Endothelial cell of umbilical vein (primary cell): ENCODE measurements at regions not wholly inside any gene's neighbourhood (a gene's known extent, or its start where the extent isn't known, plus 50 kb on each side); places are given as distances from the start of the nearest gene placed in this dataset.

ENCODE experiments used
- BruUV-seq: library from RNA; stranded (reverse); fragments of 400-500 nt; replicated peaks from 2 replicates; lab custom pipeline; 2021; lab: Mats Ljungman, UMichigan
- CTCF ChIA-PET: fragments of 300-600, 350-600 bp; sonication (Branson Sonifier 250); formaldehyde crosslinking; loops from one replicate; lab custom pipeline; 2021; ENCODE audit warnings: antibody characterized with exemption, inconsistent platforms; lab: Charles Lee
- POLR2A ChIA-PET: fragments of 300-600, 350-600 bp; sonication (Branson Sonifier 250); formaldehyde crosslinking; loops from one replicate; lab custom pipeline; 2021; ENCODE audit warnings: antibody characterized with exemption, inconsistent platforms; lab: Charles Lee
- DNase-seq: peaks from one replicate; pipeline ENCODE4 v3.0.0-alpha.2; 2011; ENCODE audit warnings: low read depth, low spot score
- FAIRE-seq: peaks from 2 replicates; lab custom pipeline; 2011; peaks lifted over from hg19 to GRCh38; lab: Jason Lieb, UNC
- H2AFZ ChIP-seq: 2 replicates; pipeline ENCODE4 v1.6.0; 2012; ENCODE audit warnings: low read depth, low read length, control low read depth, inconsistent platforms
- H3K27ac ChIP-seq: 2 replicates; pipeline ENCODE4 v1.5.1; 2011; ENCODE audit warnings: low read depth, mild to moderate bottlenecking, control low read depth, low read length, moderate library complexity; ENCODE audit not compliant: insufficient read depth
- H3K27me3 ChIP-seq, 2 experiments: 2 replicates each; pipeline versions ENCODE4 v1.6.0 to v1.6.1; 2011; ENCODE audit warnings: low read length in 2 of 2, mixed read lengths in 1 of 2; ENCODE audit not compliant: control insufficient read depth in 2 of 2, insufficient read depth in 2 of 2
- H3K36me3 ChIP-seq, 2 experiments: 2 replicates in 1 of 2; 3 replicates in 1 of 2; pipeline ENCODE4 v1.5.1; 2011; ENCODE audit warnings: low read length in 2 of 2, mild to moderate bottlenecking in 1 of 2, moderate library complexity in 1 of 2; ENCODE audit not compliant: control insufficient read depth in 2 of 2, insufficient read depth in 2 of 2; ENCODE audit errors: extremely low read depth in 1 of 2
- H3K4me1 ChIP-seq: 3 replicates; pipeline ENCODE4 v1.5.1; 2011; ENCODE audit warnings: mild to moderate bottlenecking, low read length; ENCODE audit not compliant: control insufficient read depth, insufficient read depth; ENCODE audit errors: extremely low read depth
- H3K4me2 ChIP-seq: 2 replicates; pipeline ENCODE4 v1.6.1; 2011; ENCODE audit warnings: low read length, control low read depth, mixed read lengths; ENCODE audit not compliant: insufficient read depth
- H3K4me3 ChIP-seq, 3 experiments: fragments of 200-600 bp in 1 of 3; sonication (generic), shearing (Covaris generic) in 1 of 3; replicated peaks in 1 of 3; 2 replicates each; pipeline ENCODE4 v1.5.1; 2011 to 2016; ENCODE audit warnings: control low read depth in 3 of 3, low read length in 3 of 3, mild to moderate bottlenecking in 2 of 3, inconsistent platforms in 1 of 3, low read depth in 1 of 3, moderate library complexity in 1 of 3; ENCODE audit not compliant: insufficient read depth in 1 of 3
- H3K79me2 ChIP-seq: 2 replicates; pipeline ENCODE4 v1.6.0; 2012; ENCODE audit warnings: low read length, inconsistent platforms; ENCODE audit not compliant: control insufficient read depth, insufficient read depth
- H3K9ac ChIP-seq: replicated peaks from 2 replicates; pipeline ENCODE3; 2011; ENCODE audit warnings: low read length, control low read depth; ENCODE audit not compliant: insufficient read depth; ENCODE audit errors: extremely low read depth
- H3K9me1 ChIP-seq: replicated peaks from 3 replicates; pipeline ENCODE4 v1.6.0; 2011; ENCODE audit warnings: mild to moderate bottlenecking, low read length; ENCODE audit not compliant: control insufficient read depth, insufficient read depth; ENCODE audit errors: extremely low read depth
- H3K9me3 ChIP-seq: replicated peaks from 2 replicates; pipeline ENCODE4 v1.5.1; 2012; ENCODE audit warnings: low read length, inconsistent platforms; ENCODE audit not compliant: control insufficient read depth, insufficient read depth
- H4K20me1 ChIP-seq: replicated peaks from 2 replicates; pipeline ENCODE3; 2011; ENCODE audit warnings: mild to moderate bottlenecking, low read length; ENCODE audit not compliant: control insufficient read depth, insufficient read depth; ENCODE audit errors: extremely low read depth
- EZH2 ChIP-seq: IDR thresholded peaks from 2 replicates; pipeline ENCODE4 v1.6.1; 2012; ENCODE audit warnings: borderline replicate concordance, low read depth, mild to moderate bottlenecking, moderate library complexity, low read length, inconsistent platforms; ENCODE audit not compliant: severe bottlenecking
- FOS ChIP-seq: IDR thresholded peaks from 2 replicates; pipeline ENCODE4 v1.6.1; 2011; ENCODE audit warnings: mild to moderate bottlenecking, low read length, moderate library complexity, borderline replicate concordance; ENCODE audit not compliant: insufficient read depth
- GATA2 ChIP-seq: IDR thresholded peaks from 2 replicates; pipeline ENCODE4 v1.7.0; 2011; ENCODE audit warnings: low read depth, mild to moderate bottlenecking, moderate library complexity, mixed read lengths, low read length; ENCODE audit not compliant: insufficient read length, insufficient read depth
- JUN ChIP-seq: IDR thresholded peaks from 2 replicates; pipeline ENCODE4 v1.6.1; 2011; ENCODE audit warnings: borderline replicate concordance, low read depth; ENCODE audit not compliant: insufficient read length, insufficient read depth
- MYC ChIP-seq: IDR thresholded peaks from one replicate; pipeline ENCODE4 v1.6.1; 2011; ENCODE audit warnings: mild to moderate bottlenecking, low read depth, low read length
- POLR2A ChIP-seq: IDR thresholded peaks from 2 replicates; pipeline ENCODE4 v1.6.1; 2012; ENCODE audit warnings: low read depth, mild to moderate bottlenecking, control low read depth, low read length
- POLR2AphosphoS5 ChIP-seq: IDR thresholded peaks from 2 replicates; pipeline ENCODE4 v1.6.1; 2012; ENCODE audit warnings: low read depth, mild to moderate bottlenecking, control low read depth, low read length, moderate library complexity; ENCODE audit not compliant: insufficient read depth
- dilution Hi-C: fragments of 300-500 bp; cut with MboI; formaldehyde crosslinking; loops from one replicate; pipeline ENCODE4 v1.15.0; 2019; ENCODE audit warnings: low sequenced_read_pairs; ENCODE audit not compliant: extremely low pct_ligation_motif_present
- intact Hi-C: fragments of 100-400 bp; cut with micrococcal nuclease; formaldehyde crosslinking; loops from one replicate; pipeline ENCODE4 v1.10.0; 2022
- TF ChIP-seq, protein P1 (sequence below): IDR thresholded peaks from 2 replicates; pipeline ENCODE4 v1.6.1; 2011; ENCODE audit not compliant: insufficient read depth, insufficient read length
- TF ChIP-seq, protein P2 (sequence below), 2 donors: IDR thresholded peaks; 1 replicate in 1 of 2; 2 replicates in 1 of 2; pipeline ENCODE4 v1.5.1; 2011; ENCODE audit warnings: low read length in 2 of 2, mild to moderate bottlenecking in 2 of 2, moderate library complexity in 2 of 2, control low read depth in 1 of 2, inconsistent platforms in 1 of 2, low read depth in 1 of 2; ENCODE audit not compliant: insufficient read depth in 1 of 2; ENCODE audit errors: extremely low read depth in 1 of 2

DNA sequence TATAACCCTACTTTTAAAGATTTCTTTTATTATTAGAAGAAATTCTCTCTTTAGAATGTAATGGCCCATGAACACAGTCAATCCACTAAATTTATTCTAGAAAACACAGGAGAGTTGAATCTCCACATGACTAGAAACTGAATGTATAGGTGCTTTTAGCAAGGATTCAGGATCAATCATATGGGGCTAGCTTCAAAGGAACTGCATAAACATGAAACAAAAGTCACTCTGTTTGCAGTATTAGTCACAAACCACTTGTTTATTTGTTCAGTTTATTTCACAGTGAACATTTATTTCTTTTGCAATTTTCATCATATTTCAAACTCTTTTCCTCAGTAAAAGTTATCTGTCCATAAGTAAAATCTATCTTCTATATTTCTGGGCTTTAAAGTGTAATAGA is 1604.6 kb downstream of the PCDH18 start:
- dilution Hi-C loops: no loop called here

More for the DNA sequence above, 1604.6 kb downstream of the PCDH18 start:
- intact Hi-C loops: no loop called here
- POLR2A ChIA-PET: no interaction called here
- CTCF ChIA-PET: no interaction called here
- no peaks in the 10 kb centered on the region for H3K36me3 ChIP-seq
- no peak for DNase-seq
- no peaks in the 10 kb centered on the region for H3K79me2 ChIP-seq
- H3K4me3 ChIP-seq: no peak overlapping the region
- no peaks in the 10 kb centered on the region for H4K20me1 ChIP-seq
- H3K4me2 ChIP-seq: no peak overlapping the region
- no peak for FAIRE-seq
- no peaks in the 10 kb centered on the region for H3K4me1 ChIP-seq
- TF ChIP-seq FOS: no peak
- no peak for TF ChIP-seq GATA2
- no peak for TF ChIP-seq MYC
- TF ChIP-seq, protein P1, sequence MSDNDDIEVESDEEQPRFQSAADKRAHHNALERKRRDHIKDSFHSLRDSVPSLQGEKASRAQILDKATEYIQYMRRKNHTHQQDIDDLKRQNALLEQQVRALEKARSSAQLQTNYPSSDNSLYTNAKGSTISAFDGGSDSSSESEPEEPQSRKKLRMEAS: no peak
- no peak for TF ChIP-seq EZH2
- no peak for TF ChIP-seq POLR2A
- no peak for TF ChIP-seq JUN
- TF ChIP-seq, protein P2, sequence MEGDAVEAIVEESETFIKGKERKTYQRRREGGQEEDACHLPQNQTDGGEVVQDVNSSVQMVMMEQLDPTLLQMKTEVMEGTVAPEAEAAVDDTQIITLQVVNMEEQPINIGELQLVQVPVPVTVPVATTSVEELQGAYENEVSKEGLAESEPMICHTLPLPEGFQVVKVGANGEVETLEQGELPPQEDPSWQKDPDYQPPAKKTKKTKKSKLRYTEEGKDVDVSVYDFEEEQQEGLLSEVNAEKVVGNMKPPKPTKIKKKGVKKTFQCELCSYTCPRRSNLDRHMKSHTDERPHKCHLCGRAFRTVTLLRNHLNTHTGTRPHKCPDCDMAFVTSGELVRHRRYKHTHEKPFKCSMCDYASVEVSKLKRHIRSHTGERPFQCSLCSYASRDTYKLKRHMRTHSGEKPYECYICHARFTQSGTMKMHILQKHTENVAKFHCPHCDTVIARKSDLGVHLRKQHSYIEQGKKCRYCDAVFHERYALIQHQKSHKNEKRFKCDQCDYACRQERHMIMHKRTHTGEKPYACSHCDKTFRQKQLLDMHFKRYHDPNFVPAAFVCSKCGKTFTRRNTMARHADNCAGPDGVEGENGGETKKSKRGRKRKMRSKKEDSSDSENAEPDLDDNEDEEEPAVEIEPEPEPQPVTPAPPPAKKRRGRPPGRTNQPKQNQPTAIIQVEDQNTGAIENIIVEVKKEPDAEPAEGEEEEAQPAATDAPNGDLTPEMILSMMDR (IDR thresholded peaks at IDR 0.05; ENCODE audit: extremely low read depth in 1 of 2, insufficient read depth in 1 of 2, low read depth in 1 of 2, low read length in 2 of 2): no peak
- TF ChIP-seq POLR2AphosphoS5: no peak
- BruUV-seq: no TSS peak
- no peaks in the 10 kb centered on the region for H3K27me3 ChIP-seq
- H3K27ac ChIP-seq: no peak overlapping the region
- no peaks in the 10 kb centered on the region for H3K9me1 ChIP-seq
- no peak overlapping the region for H3K9ac ChIP-seq
- H2AFZ ChIP-seq: no peak overlapping the region
- H3K9me3 ChIP-seq: no peaks in the 10 kb centered on the region
